GOT3 (cell line): ENCODE measurements at regions not wholly inside any gene's neighbourhood (a gene's known extent, or its start where the extent isn't known, plus 50 kb on each side); places are given as distances from the start of the nearest gene placed in this dataset.

Experiments used
- DNase-seq: peaks from one replicate; lab custom pipeline; 2025; ENCODE audit warnings: mixed read lengths; lab: John Stamatoyannopoulos, UW

- no peak for DNase-seq
Measured at GRCh38 chr16:65510241-65510640, 388.4 kb upstream of the CDH11 start.

- DNase-seq = no peak
Measured at GRCh38 chr16:65509172-65509571, 387.3 kb upstream of the CDH11 start.

GRCh38 chr16:65500919-65501318, 379.1 kb upstream of the CDH11 start:
- DNase-seq = no peak

- no peak for DNase-seq
Measured at GRCh38 chr16:65500007-65500406, 378.1 kb upstream of the CDH11 start.

GRCh38 chr16:65499566-65499965, 377.7 kb upstream of the CDH11 start:
- DNase-seq = no peak

GRCh38 chr16:65497571-65497970, 375.7 kb upstream of the CDH11 start:
- no peak for DNase-seq

GRCh38 chr16:65495106-65495505, 373.2 kb upstream of the CDH11 start:
- no peak for DNase-seq

- DNase-seq = no peak
Measured at GRCh38 chr16:65494609-65495008, 372.7 kb upstream of the CDH11 start.

- no peak for DNase-seq
Measured at GRCh38 chr16:65494080-65494479, 372.2 kb upstream of the CDH11 start.

- no peak for DNase-seq
Measured at GRCh38 chr16:65490286-65490685, 368.4 kb upstream of the CDH11 start.

- no peak for DNase-seq
Measured at GRCh38 chr16:65489531-65490023, 367.7 kb upstream of the CDH11 start.

GRCh38 chr16:65487231-65487630, 365.4 kb upstream of the CDH11 start:
- DNase-seq = no peak

- no peak for DNase-seq
Measured at GRCh38 chr16:65481956-65482355, 360.1 kb upstream of the CDH11 start.

- no peak for DNase-seq
Measured at GRCh38 chr16:65480281-65481091, 358.6 kb upstream of the CDH11 start.

- no peak for DNase-seq
Measured at GRCh38 chr16:65476448-65476955, 354.6 kb upstream of the CDH11 start.

GRCh38 chr16:65473699-65474098, 351.8 kb upstream of the CDH11 start:
- no peak for DNase-seq

- DNase-seq = no peak
Measured at GRCh38 chr16:65469116-65469515, 347.3 kb upstream of the CDH11 start.

GRCh38 chr16:65468133-65468532, 346.3 kb upstream of the CDH11 start:
- no peak for DNase-seq

GRCh38 chr16:65463652-65464260, 341.9 kb upstream of the CDH11 start:
- no peak for DNase-seq

GRCh38 chr16:65457084-65457483, 335.2 kb upstream of the CDH11 start:
- DNase-seq = no peak

GRCh38 chr16:65455761-65456160, 333.9 kb upstream of the CDH11 start:
- DNase-seq = no peak

GRCh38 chr16:65453646-65454045, 331.8 kb upstream of the CDH11 start:
- no peak for DNase-seq

- no peak for DNase-seq
Measured at GRCh38 chr16:65449526-65449925, 327.7 kb upstream of the CDH11 start.
